ENCODE measurements at regions not wholly inside any gene's neighbourhood (a gene's known extent, or its start where the extent isn't known, plus 50 kb on each side); places are given as distances from the start of the nearest gene placed in this dataset.

DNA sequence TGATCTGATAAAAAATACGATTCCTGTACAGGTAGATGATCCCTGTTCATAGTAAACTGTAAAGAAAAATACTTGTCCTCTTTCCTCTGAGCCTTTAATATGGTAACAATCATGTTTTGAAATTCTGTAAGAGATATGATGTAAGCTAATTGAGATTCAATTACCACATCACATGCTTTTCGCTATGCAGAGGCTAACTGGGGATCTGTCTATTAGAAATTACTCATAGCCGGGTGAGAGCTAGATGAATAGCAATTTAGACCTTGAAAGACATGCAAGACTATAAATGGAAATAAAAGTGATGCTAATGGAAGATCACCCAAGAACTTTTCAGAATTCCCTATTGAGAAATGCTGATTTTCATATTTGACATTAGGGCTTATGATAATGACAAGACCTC lies 579.9 kb upstream of the ZNF717 start:
- no peak for TF ChIP-seq ZZZ3 (IDR thresholded peaks at IDR 0.05; ENCODE audit: control insufficient read depth, insufficient read length, low read depth)
- no peak for TF ChIP-seq POLR2A (IDR thresholded peaks at IDR 0.05; ENCODE audit: low read depth, low read length)
- TF ChIP-seq, protein P1, sequence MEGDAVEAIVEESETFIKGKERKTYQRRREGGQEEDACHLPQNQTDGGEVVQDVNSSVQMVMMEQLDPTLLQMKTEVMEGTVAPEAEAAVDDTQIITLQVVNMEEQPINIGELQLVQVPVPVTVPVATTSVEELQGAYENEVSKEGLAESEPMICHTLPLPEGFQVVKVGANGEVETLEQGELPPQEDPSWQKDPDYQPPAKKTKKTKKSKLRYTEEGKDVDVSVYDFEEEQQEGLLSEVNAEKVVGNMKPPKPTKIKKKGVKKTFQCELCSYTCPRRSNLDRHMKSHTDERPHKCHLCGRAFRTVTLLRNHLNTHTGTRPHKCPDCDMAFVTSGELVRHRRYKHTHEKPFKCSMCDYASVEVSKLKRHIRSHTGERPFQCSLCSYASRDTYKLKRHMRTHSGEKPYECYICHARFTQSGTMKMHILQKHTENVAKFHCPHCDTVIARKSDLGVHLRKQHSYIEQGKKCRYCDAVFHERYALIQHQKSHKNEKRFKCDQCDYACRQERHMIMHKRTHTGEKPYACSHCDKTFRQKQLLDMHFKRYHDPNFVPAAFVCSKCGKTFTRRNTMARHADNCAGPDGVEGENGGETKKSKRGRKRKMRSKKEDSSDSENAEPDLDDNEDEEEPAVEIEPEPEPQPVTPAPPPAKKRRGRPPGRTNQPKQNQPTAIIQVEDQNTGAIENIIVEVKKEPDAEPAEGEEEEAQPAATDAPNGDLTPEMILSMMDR (IDR thresholded peaks at IDR 0.05 in 2 of 3, conservative IDR thresholded peaks at IDR 0.05 in 1 of 3; ENCODE audit: control insufficient read depth in 2 of 3, extremely low read depth in 1 of 3, insufficient read depth in 1 of 3, low read depth in 3 of 3, low read length in 3 of 3): no peak
- TF ChIP-seq KAT2A (conservative IDR thresholded peaks at IDR 0.05; ENCODE audit: control insufficient read depth, low read depth, low read length): no peak
- TF ChIP-seq, protein P2, sequence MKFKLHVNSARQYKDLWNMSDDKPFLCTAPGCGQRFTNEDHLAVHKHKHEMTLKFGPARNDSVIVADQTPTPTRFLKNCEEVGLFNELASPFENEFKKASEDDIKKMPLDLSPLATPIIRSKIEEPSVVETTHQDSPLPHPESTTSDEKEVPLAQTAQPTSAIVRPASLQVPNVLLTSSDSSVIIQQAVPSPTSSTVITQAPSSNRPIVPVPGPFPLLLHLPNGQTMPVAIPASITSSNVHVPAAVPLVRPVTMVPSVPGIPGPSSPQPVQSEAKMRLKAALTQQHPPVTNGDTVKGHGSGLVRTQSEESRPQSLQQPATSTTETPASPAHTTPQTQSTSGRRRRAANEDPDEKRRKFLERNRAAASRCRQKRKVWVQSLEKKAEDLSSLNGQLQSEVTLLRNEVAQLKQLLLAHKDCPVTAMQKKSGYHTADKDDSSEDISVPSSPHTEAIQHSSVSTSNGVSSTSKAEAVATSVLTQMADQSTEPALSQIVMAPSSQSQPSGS (IDR thresholded peaks at IDR 0.05; ENCODE audit: low read length): no peak
- no peak for TF ChIP-seq NFIC (IDR thresholded peaks at IDR 0.05; ENCODE audit: low read depth, low read length)
- TF ChIP-seq BHLHE40 (IDR thresholded peaks at IDR 0.05; ENCODE audit: borderline replicate concordance in 1 of 2, low read depth in 2 of 2, low read length in 1 of 2): no peak
- no peak for TF ChIP-seq SMC3 (IDR thresholded peaks at IDR 0.05; ENCODE audit: borderline replicate concordance, low read length)
